ENCODE measurements at regions not wholly inside any gene's neighbourhood (a gene's known extent, or its start where the extent isn't known, plus 50 kb on each side); places are given as distances from the start of the nearest gene placed in this dataset.

GRCh38 chr18:10365021-10365500, 89.4 kb upstream of the APCDD1 start:
- H3K4me1 ChIP-seq (ENCODE audit: control insufficient read depth, insufficient read depth, low read length) = no peaks in the 10 kb centered on the region
- no peak for DNase-seq
- peaks cover 4% of the 10 kb centered on the region for H3K27me3 ChIP-seq (ENCODE audit: control insufficient read depth, insufficient read depth, low read length)
- WGBS (ENCODE audit: insufficient coverage, low lambda C conversion rate) = no CpG with 5 or more reads among the region's 1 CpG
- H3K27ac ChIP-seq (ENCODE audit: low read length) = no peak overlapping the region
- H3K36me3 ChIP-seq (ENCODE audit: control insufficient read depth, insufficient read depth, low read length) = no peaks in the 10 kb centered on the region
- no peaks in the 10 kb centered on the region for H3K9me3 ChIP-seq (ENCODE audit: control insufficient read depth, low read depth, low read length)
- H3K4me3 ChIP-seq (ENCODE audit: low read length) = no peak overlapping the region

GRCh38 chr18:10365901-10366300, 88.5 kb upstream of the APCDD1 start:
- H3K4me3 ChIP-seq (ENCODE audit: low read length) = no peak overlapping the region
- 75% methylated on average over 2 of the region's 5 CpGs for WGBS (ENCODE audit: insufficient coverage, low lambda C conversion rate)
- no peaks in the 10 kb centered on the region for H3K9me3 ChIP-seq (ENCODE audit: control insufficient read depth, low read depth, low read length)
- no peaks in the 10 kb centered on the region for H3K4me1 ChIP-seq (ENCODE audit: control insufficient read depth, insufficient read depth, low read length)
- H3K36me3 ChIP-seq (ENCODE audit: control insufficient read depth, insufficient read depth, low read length) = no peaks in the 10 kb centered on the region
- H3K27me3 ChIP-seq (ENCODE audit: control insufficient read depth, insufficient read depth, low read length) = peaks cover 4% of the 10 kb centered on the region
- DNase-seq = no peak
- no peak overlapping the region for H3K27ac ChIP-seq (ENCODE audit: low read length)

GRCh38 chr18:10367836-10368235, 86.6 kb upstream of the APCDD1 start:
- no peaks in the 10 kb centered on the region for H3K9me3 ChIP-seq (ENCODE audit: control insufficient read depth, low read depth, low read length)
- no peak overlapping the region for H3K27ac ChIP-seq (ENCODE audit: low read length)
- no CpG with 5 or more reads among the region's 3 CpGs for WGBS (ENCODE audit: insufficient coverage, low lambda C conversion rate)

GRCh38 chr18:10368456-10369453, 85.7 kb upstream of the APCDD1 start:
- WGBS (ENCODE audit: insufficient coverage, low lambda C conversion rate) = 50% methylated on average over 2 of the region's 8 CpGs
- no peak overlapping the region for H3K4me3 ChIP-seq (ENCODE audit: low read length)
- DNase-seq = no peak
- H3K36me3 ChIP-seq (ENCODE audit: control insufficient read depth, insufficient read depth, low read length) = no peaks in the 10 kb centered on the region
- no peaks in the 10 kb centered on the region for H3K4me1 ChIP-seq (ENCODE audit: control insufficient read depth, insufficient read depth, low read length)
- H3K27me3 ChIP-seq (ENCODE audit: control insufficient read depth, insufficient read depth, low read length) = peaks cover 11% of the 10 kb centered on the region
- no peak overlapping the region for H3K27ac ChIP-seq (ENCODE audit: low read length)
- no peaks in the 10 kb centered on the region for H3K9me3 ChIP-seq (ENCODE audit: control insufficient read depth, low read depth, low read length)

More at GRCh38 chr18:10367836-10368235, 86.6 kb upstream of the APCDD1 start:
- Histone ChIP-seq H3K4me3 (ENCODE audit: low read length) (no peak overlapping the region), H3K4me1 (ENCODE audit: control insufficient read depth, insufficient read depth, low read length) (no peaks in the 10 kb centered on the region), H3K36me3 (ENCODE audit: control insufficient read depth, insufficient read depth, low read length) (no peaks in the 10 kb centered on the region), H3K27me3 (ENCODE audit: control insufficient read depth, insufficient read depth, low read length) (peaks cover 9% of the 10 kb centered on the region)
- DNase-seq = no peak

- Histone ChIP-seq H3K4me3 (ENCODE audit: low read length) (no peak overlapping the region), H3K9me3 (ENCODE audit: control insufficient read depth, low read depth, low read length) (no peaks in the 10 kb centered on the region), H3K27me3 (ENCODE audit: control insufficient read depth, insufficient read depth, low read length) (peaks cover 11% of the 10 kb centered on the region), H3K4me1 (ENCODE audit: control insufficient read depth, insufficient read depth, low read length) (no peaks in the 10 kb centered on the region), H3K27ac (ENCODE audit: low read length) (no peak overlapping the region), H3K36me3 (ENCODE audit: control insufficient read depth, insufficient read depth, low read length) (no peaks in the 10 kb centered on the region)
- no CpG with 5 or more reads among the region's 7 CpGs for WGBS (ENCODE audit: insufficient coverage, low lambda C conversion rate)
- no peak for DNase-seq
Measured at GRCh38 chr18:10370716-10371115, 83.7 kb upstream of the APCDD1 start.

- Histone ChIP-seq H3K36me3 (ENCODE audit: control insufficient read depth, insufficient read depth, low read length) (no peaks in the 10 kb centered on the region), H3K4me3 (ENCODE audit: low read length) (no peak overlapping the region), H3K27me3 (ENCODE audit: control insufficient read depth, insufficient read depth, low read length) (peaks cover 11% of the 10 kb centered on the region), H3K27ac (ENCODE audit: low read length) (no peak overlapping the region), H3K4me1 (ENCODE audit: control insufficient read depth, insufficient read depth, low read length) (no peaks in the 10 kb centered on the region), H3K9me3 (ENCODE audit: control insufficient read depth, low read depth, low read length) (no peaks in the 10 kb centered on the region)
- DNase-seq = no peak
- no CpG with 5 or more reads among the region's 3 CpGs for WGBS (ENCODE audit: insufficient coverage, low lambda C conversion rate)
Measured at GRCh38 chr18:10371165-10371564, 83.3 kb upstream of the APCDD1 start.

- no peaks in the 10 kb centered on the region for H3K4me1 ChIP-seq (ENCODE audit: control insufficient read depth, insufficient read depth, low read length)
- H3K27me3 ChIP-seq (ENCODE audit: control insufficient read depth, insufficient read depth, low read length) = peaks cover 10% of the 10 kb centered on the region
- no peak overlapping the region for H3K4me3 ChIP-seq (ENCODE audit: low read length)
- no peak overlapping the region for H3K27ac ChIP-seq (ENCODE audit: low read length)
- no peaks in the 10 kb centered on the region for H3K36me3 ChIP-seq (ENCODE audit: control insufficient read depth, insufficient read depth, low read length)
- no CpG with 5 or more reads among the region's 10 CpGs for WGBS (ENCODE audit: insufficient coverage, low lambda C conversion rate)
- H3K9me3 ChIP-seq (ENCODE audit: control insufficient read depth, low read depth, low read length) = no peaks in the 10 kb centered on the region
- no peak for DNase-seq
Measured at GRCh38 chr18:10374195-10374594, 80.2 kb upstream of the APCDD1 start.

GRCh38 chr18:10374636-10375293, 79.7 kb upstream of the APCDD1 start:
- WGBS (ENCODE audit: insufficient coverage, low lambda C conversion rate) = no CpG with 5 or more reads among the region's 16 CpGs
- H3K27me3 ChIP-seq (ENCODE audit: control insufficient read depth, insufficient read depth, low read length) = peaks cover 10% of the 10 kb centered on the region
- no peaks in the 10 kb centered on the region for H3K9me3 ChIP-seq (ENCODE audit: control insufficient read depth, low read depth, low read length)
- H3K27ac ChIP-seq (ENCODE audit: low read length) = no peak overlapping the region
- H3K4me1 ChIP-seq (ENCODE audit: control insufficient read depth, insufficient read depth, low read length) = no peaks in the 10 kb centered on the region
- no peak for DNase-seq
- no peaks in the 10 kb centered on the region for H3K36me3 ChIP-seq (ENCODE audit: control insufficient read depth, insufficient read depth, low read length)
- H3K4me3 ChIP-seq (ENCODE audit: low read length) = no peak overlapping the region

GRCh38 chr18:10376731-10377130, 77.7 kb upstream of the APCDD1 start:
- Histone ChIP-seq H3K4me1 (ENCODE audit: control insufficient read depth, insufficient read depth, low read length) (no peaks in the 10 kb centered on the region), H3K27me3 (ENCODE audit: control insufficient read depth, insufficient read depth, low read length) (peaks cover 10% of the 10 kb centered on the region), H3K36me3 (ENCODE audit: control insufficient read depth, insufficient read depth, low read length) (no peaks in the 10 kb centered on the region), H3K27ac (ENCODE audit: low read length) (no peak overlapping the region), H3K4me3 (ENCODE audit: low read length) (no peak overlapping the region), H3K9me3 (ENCODE audit: control insufficient read depth, low read depth, low read length) (no peaks in the 10 kb centered on the region)
- DNase-seq = no peak
- WGBS (ENCODE audit: insufficient coverage, low lambda C conversion rate) = no CpG with 5 or more reads among the region's 10 CpGs

- no peaks in the 10 kb centered on the region for H3K36me3 ChIP-seq (ENCODE audit: control insufficient read depth, insufficient read depth, low read length)
- H3K4me3 ChIP-seq (ENCODE audit: low read length) = no peak overlapping the region
- DNase-seq = no peak
- peaks cover 4% of the 10 kb centered on the region for H3K27me3 ChIP-seq (ENCODE audit: control insufficient read depth, insufficient read depth, low read length)
- H3K27ac ChIP-seq (ENCODE audit: low read length) = no peak overlapping the region
- no peaks in the 10 kb centered on the region for H3K9me3 ChIP-seq (ENCODE audit: control insufficient read depth, low read depth, low read length)
- 100% methylated on average over 1 of the region's 1 CpG for WGBS (ENCODE audit: insufficient coverage, low lambda C conversion rate)
- no peaks in the 10 kb centered on the region for H3K4me1 ChIP-seq (ENCODE audit: control insufficient read depth, insufficient read depth, low read length)
Measured at GRCh38 chr18:10377956-10378355, 76.5 kb upstream of the APCDD1 start.

Measured in large intestine (tissue), 3 donors.